ENCODE measurements at regions not wholly inside any gene's neighbourhood (a gene's known extent, or its start where the extent isn't known, plus 50 kb on each side); places are given as distances from the start of the nearest gene placed in this dataset.

- TF ChIP-seq POLR2A (IDR thresholded peaks at IDR 0.05) (no peak), CTCF (IDR thresholded peaks at IDR 0.05 in 8 of 11, conservative IDR thresholded peaks at IDR 0.05 in 3 of 11) (no peak)
These were observed 81.5 kb upstream of the PRICKLE2 start for GRCh38 chr3:64306745-64307144.

All from spleen (tissue), 7 donors.